ENCODE measurements at regions not wholly inside any gene's neighbourhood (a gene's known extent, or its start where the extent isn't known, plus 50 kb on each side); places are given as distances from the start of the nearest gene placed in this dataset.

DNA sequence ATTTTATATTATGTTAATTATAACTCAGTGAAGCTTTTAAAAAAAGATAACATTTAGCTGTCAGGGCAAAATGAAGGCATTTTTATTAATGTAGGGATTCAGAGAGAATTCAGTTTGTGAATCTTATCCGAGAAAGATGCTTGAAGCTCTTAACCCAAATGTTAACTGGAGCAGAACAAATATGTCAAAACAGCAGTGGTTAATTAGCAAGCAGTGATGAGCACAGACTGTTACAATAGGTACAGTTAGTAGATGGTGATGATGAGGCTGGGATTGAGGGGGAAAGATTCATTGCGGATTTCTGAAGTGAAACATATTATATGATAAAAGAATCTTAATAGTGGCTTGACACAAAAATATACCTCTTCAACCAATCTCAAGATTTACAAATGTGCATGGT lies 356.7 kb downstream of the DIRAS2 start:
- 92% methylated on average over 1 of the region's 2 CpGs for WGBS
- Histone ChIP-seq H3K79me1 (replicated peaks; ENCODE audit: low read length, poor library complexity, severe bottlenecking) (no peaks in the 10 kb centered on the region), H3K27me3 (ENCODE audit: control insufficient read depth in 1 of 2, insufficient read depth in 1 of 2, low read length in 2 of 2) (no peaks in the 10 kb centered on the region), H2BK12ac (ENCODE audit: low read length in 2 of 2) (no peak overlapping the region), H4K8ac (ENCODE audit: low read length) (no peak overlapping the region), H3K9ac (ENCODE audit: low read length) (no peak overlapping the region), H3K18ac (ENCODE audit: low read depth in 1 of 2, low read length in 2 of 2) (no peak overlapping the region), H3K36me3 (ENCODE audit: control insufficient read depth in 1 of 2, insufficient read depth in 2 of 2, low read depth in 1 of 2, low read length in 2 of 2) (no peaks in the 10 kb centered on the region), H3K23ac (ENCODE audit: low read length in 2 of 2) (no peak overlapping the region), H2BK15ac (ENCODE audit: low read depth, poor library complexity, severe bottlenecking) (no peak overlapping the region), H3K27ac (ENCODE audit: low read length, poor library complexity, severe bottlenecking) (no peak overlapping the region), H2BK5ac (ENCODE audit: low read depth, low read length, poor library complexity, severe bottlenecking) (no peak overlapping the region), H3K9me3 (ENCODE audit: control insufficient read depth, low read length) (no peaks in the 10 kb centered on the region), H3K4me2 (ENCODE audit: low read length, poor library complexity, severe bottlenecking) (no peak overlapping the region), H3K4me3 (ENCODE audit: insufficient read depth in 1 of 2, low read depth in 1 of 2, low read length in 2 of 2) (no peak overlapping the region), H2BK120ac (ENCODE audit: low read depth, low read length) (no peak overlapping the region), H3K4ac (ENCODE audit: low read depth in 1 of 2, low read length in 2 of 2) (no peak overlapping the region), H4K91ac (ENCODE audit: low read length) (no peak overlapping the region), H2AFZ (ENCODE audit: low read depth, low read length) (no peak overlapping the region), H2AK5ac (ENCODE audit: low read length, severe bottlenecking) (no peak overlapping the region), H3K4me1 (ENCODE audit: control insufficient read depth, insufficient read depth, low read depth, low read length) (peaks cover 6% of the 10 kb centered on the region), H3K14ac (ENCODE audit: low read length in 2 of 2) (no peak overlapping the region)
- DNase-seq: no peak

DNA sequence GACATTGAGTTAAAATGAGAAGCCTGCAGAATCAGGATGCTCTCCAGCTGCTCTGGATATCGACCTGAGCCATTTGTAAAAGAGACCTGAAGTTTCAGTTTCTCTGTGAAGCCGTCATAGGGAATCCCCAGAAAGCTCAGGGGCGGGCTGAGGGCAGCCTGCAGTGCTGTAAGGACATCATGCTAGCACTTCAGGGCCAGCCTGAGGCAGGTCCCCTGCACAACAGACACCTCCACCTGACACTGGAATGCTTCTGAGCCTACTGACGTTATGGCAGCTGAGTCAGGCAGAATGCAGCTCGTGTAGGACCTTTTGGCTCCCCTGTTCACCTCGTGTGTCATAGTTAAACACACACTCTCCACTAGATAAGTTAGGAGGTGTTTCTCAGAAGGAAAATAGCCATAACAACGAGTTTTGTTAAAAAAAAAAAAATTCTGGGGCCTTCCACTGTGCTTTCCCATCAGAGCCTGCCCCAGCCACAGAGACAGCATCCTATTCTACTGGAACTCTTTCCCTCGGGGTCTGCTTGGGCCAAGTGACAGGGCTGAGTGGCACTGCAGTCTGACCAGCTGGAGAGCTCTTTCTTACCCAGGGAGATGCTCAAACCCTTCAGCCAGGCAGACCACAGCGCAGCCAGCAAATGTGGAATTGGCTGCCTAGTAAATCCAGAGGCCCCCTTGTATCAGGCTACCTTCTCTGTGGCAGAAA lies 354.9 kb downstream of the DIRAS2 start:
- no peaks in the 10 kb centered on the region for H3K9me3 ChIP-seq (ENCODE audit: control insufficient read depth, low read length)
- H2BK120ac ChIP-seq (ENCODE audit: low read depth, low read length): no peak overlapping the region
- H3K79me1 ChIP-seq (replicated peaks; ENCODE audit: low read length, poor library complexity, severe bottlenecking): no peaks in the 10 kb centered on the region
- H2BK15ac ChIP-seq (ENCODE audit: low read depth, poor library complexity, severe bottlenecking): no peak overlapping the region
- no peak for DNase-seq
- H3K4ac ChIP-seq (ENCODE audit: low read depth in 1 of 2, low read length in 2 of 2): no peak overlapping the region
- H3K18ac ChIP-seq (ENCODE audit: low read depth in 1 of 2, low read length in 2 of 2): no peak overlapping the region
- 80% methylated on average over 6 of the region's 9 CpGs for WGBS
- no peak overlapping the region for H2BK12ac ChIP-seq (ENCODE audit: low read length in 2 of 2)
- H2AFZ ChIP-seq (ENCODE audit: low read depth, low read length): no peak overlapping the region
- H2BK5ac ChIP-seq (ENCODE audit: low read depth, low read length, poor library complexity, severe bottlenecking): no peak overlapping the region
- no peak overlapping the region for H3K9ac ChIP-seq (ENCODE audit: low read length)
- H3K36me3 ChIP-seq (ENCODE audit: control insufficient read depth in 1 of 2, insufficient read depth in 2 of 2, low read depth in 1 of 2, low read length in 2 of 2): no peaks in the 10 kb centered on the region
- no peak overlapping the region for H3K4me2 ChIP-seq (ENCODE audit: low read length, poor library complexity, severe bottlenecking)
- no peak overlapping the region for H3K23ac ChIP-seq (ENCODE audit: low read length in 2 of 2)
- peaks cover 7% of the 10 kb centered on the region for H3K4me1 ChIP-seq (ENCODE audit: control insufficient read depth, insufficient read depth, low read depth, low read length)
- no peak overlapping the region for H3K4me3 ChIP-seq (ENCODE audit: insufficient read depth in 1 of 2, low read depth in 1 of 2, low read length in 2 of 2)
- H3K27me3 ChIP-seq (ENCODE audit: control insufficient read depth in 1 of 2, insufficient read depth in 1 of 2, low read length in 2 of 2): no peaks in the 10 kb centered on the region
- no peak overlapping the region for H4K91ac ChIP-seq (ENCODE audit: low read length)
- H3K27ac ChIP-seq (ENCODE audit: low read length, poor library complexity, severe bottlenecking): peak overlapping the region; percentile 6
- H2AK5ac ChIP-seq (ENCODE audit: low read length, severe bottlenecking): peak overlapping the region; percentile 33
- H3K14ac ChIP-seq (ENCODE audit: low read length in 2 of 2): no peak overlapping the region
- no peak overlapping the region for H4K8ac ChIP-seq (ENCODE audit: low read length)

DNA sequence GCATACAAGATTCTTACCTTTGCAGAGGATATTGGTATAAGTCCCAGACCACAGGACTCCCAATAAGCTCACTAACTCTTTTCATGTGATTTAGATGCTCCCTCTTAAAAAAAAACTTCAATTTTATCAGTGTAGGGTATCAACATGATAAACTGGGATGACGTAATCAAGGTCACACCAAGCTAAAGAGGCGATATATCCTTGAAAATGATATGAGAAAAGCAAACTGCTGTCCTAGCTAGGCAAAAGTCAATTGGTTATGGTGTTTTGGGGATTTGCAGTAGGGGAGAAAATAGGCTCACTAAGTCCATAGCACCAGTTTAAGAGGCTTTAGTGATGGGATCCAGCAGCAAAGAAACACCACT lies 354.4 kb downstream of the DIRAS2 start:
- no peak overlapping the region for H3K18ac ChIP-seq (ENCODE audit: low read depth in 1 of 2, low read length in 2 of 2)

DNA sequence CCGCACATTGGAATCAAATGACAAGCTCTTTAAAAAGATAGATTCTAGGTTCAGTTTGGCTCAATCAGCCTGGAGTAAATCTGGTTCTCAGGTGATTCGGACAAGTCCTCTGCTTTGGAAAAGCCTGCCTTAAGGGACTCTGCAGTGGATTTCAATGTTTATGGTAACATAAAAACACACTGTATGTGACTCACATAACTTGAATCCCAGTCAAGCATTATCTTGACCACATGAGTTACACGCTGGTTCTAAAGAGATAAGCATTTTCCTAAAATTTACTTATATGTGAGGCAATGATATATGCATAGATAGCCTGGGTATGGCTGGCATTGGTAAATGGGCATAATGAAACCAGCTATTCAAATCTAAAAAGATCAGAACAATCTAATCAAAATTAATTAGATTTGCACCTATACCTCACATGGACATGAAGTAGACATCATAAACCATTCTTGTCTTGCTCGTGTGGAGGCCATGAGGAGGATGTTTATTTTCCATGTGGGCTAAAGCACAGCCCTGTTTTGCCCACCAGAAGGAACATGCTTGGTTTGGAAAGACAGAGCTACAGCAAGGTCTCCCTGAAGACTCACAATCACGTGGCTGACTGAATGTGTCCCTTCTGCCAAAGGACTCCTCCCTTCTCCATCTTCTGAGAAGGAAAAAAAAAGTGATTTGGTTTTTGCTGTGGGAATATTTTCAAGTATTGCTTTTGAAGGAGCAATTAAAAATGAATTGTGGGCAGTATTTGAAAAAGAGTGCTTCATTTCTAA lies 351.7 kb downstream of the DIRAS2 start:
- 53% methylated on average over 4 of the region's 5 CpGs for WGBS
- Histone ChIP-seq H3K36me3 (ENCODE audit: control insufficient read depth in 1 of 2, insufficient read depth in 2 of 2, low read depth in 1 of 2, low read length in 2 of 2) (no peaks in the 10 kb centered on the region), H3K27ac (ENCODE audit: low read length, poor library complexity, severe bottlenecking) (peak overlapping the region; percentile 30), H3K4me1 (ENCODE audit: control insufficient read depth, insufficient read depth, low read depth, low read length) (peaks cover 7% of the 10 kb centered on the region), H2BK15ac (ENCODE audit: low read depth, poor library complexity, severe bottlenecking) (no peak overlapping the region), H2AFZ (ENCODE audit: low read depth, low read length) (no peak overlapping the region), H4K8ac (ENCODE audit: low read length) (no peak overlapping the region), H2BK120ac (ENCODE audit: low read depth, low read length) (no peak overlapping the region), H3K4me2 (ENCODE audit: low read length, poor library complexity, severe bottlenecking) (no peak overlapping the region), H2BK12ac (ENCODE audit: low read length in 2 of 2) (peak overlapping the region in 1 of 2 experiments; percentile 59), H3K9me3 (ENCODE audit: control insufficient read depth, low read length) (no peaks in the 10 kb centered on the region), H3K4ac (ENCODE audit: low read depth in 1 of 2, low read length in 2 of 2) (no peak overlapping the region), H3K4me3 (ENCODE audit: insufficient read depth in 1 of 2, low read depth in 1 of 2, low read length in 2 of 2) (peak overlapping the region in 1 of 2 experiments; percentile 42), H3K9ac (ENCODE audit: low read length) (peak overlapping the region; percentile 71), H3K18ac (ENCODE audit: low read depth in 1 of 2, low read length in 2 of 2) (no peak overlapping the region), H3K14ac (ENCODE audit: low read length in 2 of 2) (no peak overlapping the region), H3K23ac (ENCODE audit: low read length in 2 of 2) (no peak overlapping the region), H2AK5ac (ENCODE audit: low read length, severe bottlenecking) (peak overlapping the region; percentile 91), H2BK5ac (ENCODE audit: low read depth, low read length, poor library complexity, severe bottlenecking) (no peak overlapping the region), H3K27me3 (ENCODE audit: control insufficient read depth in 1 of 2, insufficient read depth in 1 of 2, low read length in 2 of 2) (no peaks in the 10 kb centered on the region), H3K79me1 (replicated peaks; ENCODE audit: low read length, poor library complexity, severe bottlenecking) (peaks cover 1% of the 10 kb centered on the region), H4K91ac (ENCODE audit: low read length) (no peak overlapping the region)
- peak; percentile 75 for DNase-seq

More for the DNA sequence above, 354.4 kb downstream of the DIRAS2 start:
- H2BK12ac ChIP-seq (ENCODE audit: low read length in 2 of 2): no peak overlapping the region
- no peak overlapping the region for H3K4me3 ChIP-seq (ENCODE audit: insufficient read depth in 1 of 2, low read depth in 1 of 2, low read length in 2 of 2)
- H2BK120ac ChIP-seq (ENCODE audit: low read depth, low read length): no peak overlapping the region
- DNase-seq: no peak
- H3K36me3 ChIP-seq (ENCODE audit: control insufficient read depth in 1 of 2, insufficient read depth in 2 of 2, low read depth in 1 of 2, low read length in 2 of 2): no peaks in the 10 kb centered on the region
- H2BK15ac ChIP-seq (ENCODE audit: low read depth, poor library complexity, severe bottlenecking): no peak overlapping the region
- no peak overlapping the region for H2BK5ac ChIP-seq (ENCODE audit: low read depth, low read length, poor library complexity, severe bottlenecking)
- H3K14ac ChIP-seq (ENCODE audit: low read length in 2 of 2): no peak overlapping the region
- peaks cover 7% of the 10 kb centered on the region for H3K4me1 ChIP-seq (ENCODE audit: control insufficient read depth, insufficient read depth, low read depth, low read length)
- WGBS: 96% methylated on average over 2 of the region's 2 CpGs
- H4K91ac ChIP-seq (ENCODE audit: low read length): no peak overlapping the region
- H3K27ac ChIP-seq (ENCODE audit: low read length, poor library complexity, severe bottlenecking): no peak overlapping the region
- H3K9ac ChIP-seq (ENCODE audit: low read length): no peak overlapping the region
- H3K4me2 ChIP-seq (ENCODE audit: low read length, poor library complexity, severe bottlenecking): no peak overlapping the region
- no peak overlapping the region for H3K23ac ChIP-seq (ENCODE audit: low read length in 2 of 2)
- H2AFZ ChIP-seq (ENCODE audit: low read depth, low read length): no peak overlapping the region
- peaks cover 1% of the 10 kb centered on the region for H3K79me1 ChIP-seq (replicated peaks; ENCODE audit: low read length, poor library complexity, severe bottlenecking)
- no peak overlapping the region for H4K8ac ChIP-seq (ENCODE audit: low read length)
- no peaks in the 10 kb centered on the region for H3K27me3 ChIP-seq (ENCODE audit: control insufficient read depth in 1 of 2, insufficient read depth in 1 of 2, low read length in 2 of 2)
- H3K9me3 ChIP-seq (ENCODE audit: control insufficient read depth, low read length): no peaks in the 10 kb centered on the region
- no peak overlapping the region for H2AK5ac ChIP-seq (ENCODE audit: low read length, severe bottlenecking)
- H3K4ac ChIP-seq (ENCODE audit: low read depth in 1 of 2, low read length in 2 of 2): peak overlapping the region in 1 of 2 experiments; percentile 24
